SK-N-SH treated with all-trans-retinoic acid at 6 μM for 48 hours (cell line): ENCODE measurements at regions not wholly inside any gene's neighbourhood (a gene's known extent, or its start where the extent isn't known, plus 50 kb on each side); places are given as distances from the start of the nearest gene placed in this dataset.

Experiments
- ATAC-seq: fragments of 200-7000 bp; cut with Tn5 transposase; 3 replicates; pipeline ENCODE4 v1.9.1; 2020; ENCODE audit warnings: mild to moderate bottlenecking, moderate library complexity
- ARNTL ChIP-seq: fragments of 450-650 bp; formaldehyde crosslinking; IDR thresholded peaks from 2 replicates; pipeline ENCODE4 v1.5.0; 2020; ENCODE audit warnings: low read depth, mild to moderate bottlenecking, moderate library complexity, borderline replicate concordance
- BACH2 ChIP-seq: fragments of 250-450 bp; sonication (Bioruptor Pico); IDR thresholded peaks from 2 replicates; pipeline ENCODE4 v1.9.0; 2021; ENCODE audit warnings: mild to moderate bottlenecking, borderline replicate concordance
- ESRRG ChIP-seq: fragments of 250-450 bp; sonication (Bioruptor Pico); IDR thresholded peaks from 2 replicates; pipeline ENCODE4 v1.6.1; 2021; ENCODE audit warnings: mild to moderate bottlenecking
- GLIS3 ChIP-seq: fragments of 250-450 bp; sonication (Bioruptor Pico); IDR thresholded peaks from 2 replicates; pipeline ENCODE4 v1.5.0; 2020; ENCODE audit warnings: mild to moderate bottlenecking, moderate library complexity
- ISL1 ChIP-seq: fragments of 250-450 bp; sonication (Bioruptor Pico); IDR thresholded peaks from 2 replicates; pipeline ENCODE4 v2.1.2; 2022; ENCODE audit warnings: mild to moderate bottlenecking, moderate library complexity
- OSR1 ChIP-seq: fragments of 250-450 bp; sonication (Bioruptor Pico); IDR thresholded peaks from 2 replicates; pipeline ENCODE4 v1.8.0; 2022; ENCODE audit warnings: moderate library complexity, mild to moderate bottlenecking, inconsistent platforms
- PATZ1 ChIP-seq: fragments of 250-450 bp; sonication (Bioruptor Pico); IDR thresholded peaks from 2 replicates; pipeline ENCODE4 v1.8.0; 2020; ENCODE audit warnings: mild to moderate bottlenecking, moderate library complexity, borderline replicate concordance
- POU6F1 ChIP-seq: fragments of 250-450 bp; sonication (Bioruptor Pico); IDR thresholded peaks from 2 replicates; pipeline ENCODE4 v1.8.0; 2021; ENCODE audit warnings: low read depth, mild to moderate bottlenecking, moderate library complexity, borderline replicate concordance
- PPARA ChIP-seq: fragments of 250-450 bp; sonication (Bioruptor Pico); IDR thresholded peaks from 2 replicates; pipeline ENCODE4 v1.5.0; 2020; ENCODE audit warnings: mild to moderate bottlenecking, borderline replicate concordance
- RARB ChIP-seq: fragments of 250-450 bp; sonication (Bioruptor Pico); IDR thresholded peaks from 2 replicates; pipeline ENCODE4 v1.8.0; 2021; ENCODE audit warnings: mild to moderate bottlenecking, moderate library complexity
- TCF4 ChIP-seq: fragments of 250-450 bp; sonication (Bioruptor Pico); IDR thresholded peaks from 2 replicates; pipeline ENCODE4 v1.8.0; 2021; ENCODE audit warnings: mild to moderate bottlenecking, moderate library complexity, borderline replicate concordance
- TOX ChIP-seq: fragments of 250-450 bp; sonication (Bioruptor Pico); IDR thresholded peaks from 2 replicates; pipeline ENCODE4 v1.8.0; 2021; ENCODE audit warnings: mild to moderate bottlenecking, moderate library complexity, borderline replicate concordance
- ZC3H10 ChIP-seq: fragments of 250-450 bp; sonication (Bioruptor Pico); IDR thresholded peaks from 2 replicates; pipeline ENCODE4 v1.5.1; 2021; ENCODE audit warnings: mild to moderate bottlenecking, moderate library complexity
- ZFP3 ChIP-seq: fragments of 250-450 bp; sonication (Bioruptor Pico); IDR thresholded peaks from 2 replicates; pipeline ENCODE4 v1.5.0; 2020; ENCODE audit warnings: mild to moderate bottlenecking, moderate library complexity
- ZFP30 ChIP-seq: fragments of 450-650 bp; formaldehyde crosslinking; IDR thresholded peaks from 2 replicates; pipeline ENCODE4 v1.5.0; 2022; ENCODE audit warnings: mild to moderate bottlenecking, moderate library complexity
- ZNF565 ChIP-seq: fragments of 450-650 bp; formaldehyde crosslinking; conservative IDR thresholded peaks from 2 replicates; pipeline ENCODE4 v1.5.0; 2020; ENCODE audit warnings: low read depth, mild to moderate bottlenecking, moderate library complexity
- ZNF70 ChIP-seq: fragments of 450-650 bp; formaldehyde crosslinking; IDR thresholded peaks from 2 replicates; pipeline ENCODE4 v1.5.0; 2020; ENCODE audit warnings: mild to moderate bottlenecking, moderate library complexity
- TF ChIP-seq, protein P1 (sequence below): fragments of 250-450 bp; sonication (Bioruptor Pico); IDR thresholded peaks from 2 replicates; pipeline ENCODE4 v1.5.1; 2020; ENCODE audit warnings: low read depth, mild to moderate bottlenecking, moderate library complexity
- TF ChIP-seq, protein P2 (sequence below): fragments of 250-450 bp; sonication (Bioruptor Pico); IDR thresholded peaks from 2 replicates; pipeline ENCODE4 v1.5.0; 2020; ENCODE audit warnings: mild to moderate bottlenecking, moderate library complexity
- TF ChIP-seq, protein P3 (sequence below): fragments of 250-450 bp; sonication (Bioruptor Pico); IDR thresholded peaks from 2 replicates; pipeline ENCODE4 v1.5.1; 2021; ENCODE audit warnings: mild to moderate bottlenecking, moderate library complexity

DNA sequence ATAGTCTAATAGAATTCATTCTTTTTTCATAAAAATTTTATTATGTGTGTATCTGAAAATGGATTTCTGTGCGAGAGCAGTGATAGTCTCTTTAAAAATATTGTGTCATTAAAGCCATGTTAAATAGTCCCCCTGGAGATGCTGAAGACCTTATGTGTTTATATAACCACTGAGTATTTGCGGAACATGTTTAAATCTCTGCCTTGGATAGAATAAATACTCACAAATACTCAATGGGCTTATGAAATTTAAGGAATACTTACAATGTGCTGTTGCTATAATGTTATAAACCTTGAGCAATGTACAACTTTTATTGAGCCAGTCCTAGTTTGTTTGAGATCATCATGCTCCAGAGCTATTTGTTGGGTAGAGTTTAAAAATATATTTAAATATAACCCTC lies 226.0 kb downstream of the SNAPC1 start (continued):
- TF ChIP-seq TCF4 (CRISPR knock-in tag) = no peak

DNA sequence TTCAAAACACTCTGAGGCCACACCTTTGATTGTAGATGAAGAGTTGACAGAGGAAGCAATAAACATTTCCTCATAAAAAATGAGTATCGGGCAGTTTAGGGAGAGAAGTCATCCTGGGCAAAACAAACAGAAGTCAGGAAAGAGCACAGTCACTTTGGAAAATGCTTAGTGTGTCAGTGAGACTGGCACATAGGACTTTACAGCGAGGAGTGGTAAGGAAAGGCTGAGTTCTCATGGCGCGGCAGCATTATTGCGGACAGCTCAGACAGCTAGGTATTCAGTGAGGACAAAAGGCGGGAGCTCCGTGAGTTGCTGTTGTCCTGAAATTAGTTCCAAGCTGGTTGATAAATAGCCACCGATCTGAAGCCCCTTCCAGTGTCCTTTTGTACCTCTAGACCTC lies 229.9 kb downstream of the SNAPC1 start:
- no peak for ATAC-seq
- TF ChIP-seq GLIS3 (CRISPR knock-in tag) = no peak
- TF ChIP-seq ZC3H10 (CRISPR knock-in tag) = no peak
- TF ChIP-seq, protein P1, sequence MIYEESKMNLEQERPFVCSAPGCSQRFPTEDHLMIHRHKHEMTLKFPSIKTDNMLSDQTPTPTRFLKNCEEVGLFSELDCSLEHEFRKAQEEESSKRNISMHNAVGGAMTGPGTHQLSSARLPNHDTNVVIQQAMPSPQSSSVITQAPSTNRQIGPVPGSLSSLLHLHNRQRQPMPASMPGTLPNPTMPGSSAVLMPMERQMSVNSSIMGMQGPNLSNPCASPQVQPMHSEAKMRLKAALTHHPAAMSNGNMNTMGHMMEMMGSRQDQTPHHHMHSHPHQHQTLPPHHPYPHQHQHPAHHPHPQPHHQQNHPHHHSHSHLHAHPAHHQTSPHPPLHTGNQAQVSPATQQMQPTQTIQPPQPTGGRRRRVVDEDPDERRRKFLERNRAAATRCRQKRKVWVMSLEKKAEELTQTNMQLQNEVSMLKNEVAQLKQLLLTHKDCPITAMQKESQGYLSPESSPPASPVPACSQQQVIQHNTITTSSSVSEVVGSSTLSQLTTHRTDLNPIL (CRISPR knock-in tag) = no peak

DNA sequence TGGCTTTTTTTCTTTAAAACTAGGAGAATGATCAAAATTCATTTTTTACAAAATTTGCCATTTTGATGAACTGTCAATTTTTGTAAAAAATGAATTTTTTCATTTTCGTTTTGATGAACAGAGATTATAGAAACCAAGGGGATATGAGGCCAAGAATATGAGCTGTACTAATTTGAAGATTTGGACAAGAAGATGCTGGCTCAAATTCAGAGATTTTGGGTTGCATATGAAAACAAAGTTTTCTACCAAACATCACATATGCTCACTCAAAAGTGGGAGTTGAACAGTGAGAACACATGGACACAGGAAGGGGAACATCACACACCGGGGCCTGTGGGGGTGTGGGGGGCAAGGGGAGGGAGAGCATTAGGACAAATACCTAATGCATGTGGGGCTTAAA lies 230.7 kb downstream of the SNAPC1 start:
- TF ChIP-seq, protein P2, sequence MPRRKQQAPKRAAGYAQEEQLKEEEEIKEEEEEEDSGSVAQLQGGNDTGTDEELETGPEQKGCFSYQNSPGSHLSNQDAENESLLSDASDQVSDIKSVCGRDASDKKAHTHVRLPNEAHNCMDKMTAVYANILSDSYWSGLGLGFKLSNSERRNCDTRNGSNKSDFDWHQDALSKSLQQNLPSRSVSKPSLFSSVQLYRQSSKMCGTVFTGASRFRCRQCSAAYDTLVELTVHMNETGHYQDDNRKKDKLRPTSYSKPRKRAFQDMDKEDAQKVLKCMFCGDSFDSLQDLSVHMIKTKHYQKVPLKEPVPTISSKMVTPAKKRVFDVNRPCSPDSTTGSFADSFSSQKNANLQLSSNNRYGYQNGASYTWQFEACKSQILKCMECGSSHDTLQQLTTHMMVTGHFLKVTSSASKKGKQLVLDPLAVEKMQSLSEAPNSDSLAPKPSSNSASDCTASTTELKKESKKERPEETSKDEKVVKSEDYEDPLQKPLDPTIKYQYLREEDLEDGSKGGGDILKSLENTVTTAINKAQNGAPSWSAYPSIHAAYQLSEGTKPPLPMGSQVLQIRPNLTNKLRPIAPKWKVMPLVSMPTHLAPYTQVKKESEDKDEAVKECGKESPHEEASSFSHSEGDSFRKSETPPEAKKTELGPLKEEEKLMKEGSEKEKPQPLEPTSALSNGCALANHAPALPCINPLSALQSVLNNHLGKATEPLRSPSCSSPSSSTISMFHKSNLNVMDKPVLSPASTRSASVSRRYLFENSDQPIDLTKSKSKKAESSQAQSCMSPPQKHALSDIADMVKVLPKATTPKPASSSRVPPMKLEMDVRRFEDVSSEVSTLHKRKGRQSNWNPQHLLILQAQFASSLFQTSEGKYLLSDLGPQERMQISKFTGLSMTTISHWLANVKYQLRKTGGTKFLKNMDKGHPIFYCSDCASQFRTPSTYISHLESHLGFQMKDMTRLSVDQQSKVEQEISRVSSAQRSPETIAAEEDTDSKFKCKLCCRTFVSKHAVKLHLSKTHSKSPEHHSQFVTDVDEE = no peak
- no peak for TF ChIP-seq ESRRG (CRISPR knock-in tag)
- TF ChIP-seq PATZ1 (CRISPR knock-in tag) = no peak
- TF ChIP-seq, protein P1 (CRISPR knock-in tag) = no peak
- no peak for TF ChIP-seq PPARA (CRISPR knock-in tag)
- TF ChIP-seq ZNF565 = no peak
- no peak for TF ChIP-seq RARB (CRISPR knock-in tag)
- TF ChIP-seq GLIS3 (CRISPR knock-in tag) = no peak
- no peak for TF ChIP-seq TCF4 (CRISPR knock-in tag)
- TF ChIP-seq ZFP3 = no peak
- no peak for TF ChIP-seq ZC3H10 (CRISPR knock-in tag)
- TF ChIP-seq OSR1 = no peak
- no peak for TF ChIP-seq POU6F1 (CRISPR knock-in tag)
- no peak for TF ChIP-seq ZFP30
- TF ChIP-seq, protein P3, sequence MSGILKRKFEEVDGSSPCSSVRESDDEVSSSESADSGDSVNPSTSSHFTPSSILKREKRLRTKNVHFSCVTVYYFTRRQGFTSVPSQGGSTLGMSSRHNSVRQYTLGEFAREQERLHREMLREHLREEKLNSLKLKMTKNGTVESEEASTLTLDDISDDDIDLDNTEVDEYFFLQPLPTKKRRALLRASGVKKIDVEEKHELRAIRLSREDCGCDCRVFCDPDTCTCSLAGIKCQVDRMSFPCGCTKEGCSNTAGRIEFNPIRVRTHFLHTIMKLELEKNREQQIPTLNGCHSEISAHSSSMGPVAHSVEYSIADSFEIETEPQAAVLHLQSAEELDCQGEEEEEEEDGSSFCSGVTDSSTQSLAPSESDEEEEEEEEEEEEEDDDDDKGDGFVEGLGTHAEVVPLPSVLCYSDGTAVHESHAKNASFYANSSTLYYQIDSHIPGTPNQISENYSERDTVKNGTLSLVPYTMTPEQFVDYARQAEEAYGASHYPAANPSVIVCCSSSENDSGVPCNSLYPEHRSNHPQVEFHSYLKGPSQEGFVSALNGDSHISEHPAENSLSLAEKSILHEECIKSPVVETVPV (CRISPR knock-in tag) = no peak
- no peak for TF ChIP-seq ARNTL (CRISPR knock-in tag)
- no peak for TF ChIP-seq ZNF70
- TF ChIP-seq TOX = no peak
- no peak for TF ChIP-seq ISL1
- no peak for ATAC-seq

DNA sequence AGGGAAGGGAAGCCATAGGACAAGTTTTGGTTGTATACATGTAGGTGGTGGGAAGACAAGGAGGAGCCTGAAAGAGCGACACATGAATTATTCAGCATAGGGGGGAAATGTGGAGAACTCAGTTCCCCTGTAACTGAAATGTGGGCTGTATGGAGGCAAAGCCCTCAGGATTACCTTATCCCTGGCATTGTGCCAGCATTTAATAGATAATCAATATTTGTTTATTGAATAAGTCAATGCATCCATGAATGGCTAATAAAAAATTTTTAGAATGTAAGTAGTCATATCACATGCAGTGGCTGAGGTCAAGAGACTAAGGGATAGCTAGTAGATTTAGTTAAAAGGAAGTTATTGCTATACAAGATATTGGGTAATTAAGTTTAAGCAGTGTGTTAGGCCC lies 232.4 kb downstream of the SNAPC1 start:
- no peak for ATAC-seq
- TF ChIP-seq ARNTL (CRISPR knock-in tag) = no peak
- TF ChIP-seq POU6F1 (CRISPR knock-in tag) = no peak
- TF ChIP-seq ZFP30 = no peak
- TF ChIP-seq ZNF70 = no peak
- TF ChIP-seq ISL1 = no peak
- TF ChIP-seq BACH2 = no peak
